Heart left ventricle (tissue), 13 donors: ENCODE measurements at regions not wholly inside any gene's neighbourhood (a gene's known extent, or its start where the extent isn't known, plus 50 kb on each side); places are given as distances from the start of the nearest gene placed in this dataset.

Experiments used
- CTCF ChIP-seq, 12 donors: fragments of 200-600 bp; sonication (generic) in 4 of 12; IDR thresholded peaks; one replicate each; pipeline versions ENCODE4 v1.5.0 to v1.8.0; 2018 to 2022; ENCODE audit warnings: antibody characterized with exemption in 12 of 12, mild to moderate bottlenecking in 5 of 12
- POLR2A ChIP-seq, 2 donors: fragments of 450-650 bp; IDR thresholded peaks; one replicate each; pipeline ENCODE4 v1.6.1; 2017; ENCODE audit warnings: antibody characterized with exemption in 2 of 2, mild to moderate bottlenecking in 2 of 2, moderate library complexity in 2 of 2
- donor health status: ischemic (EF 13 %, LVEDD 7.1; RV severe dilation, severe dysfunction).
- donor health status: DM: no; HTN: yes; CAD: no.
- donor health status: DM: no; HTN: no; CAD: no.
- donor health status: ischemic (EF 25% LVEDD 6.9; RV normal size, moderate dysfunction).
- donor health status: ischemic (EF 25% LVEDD 5.7; RV mildly dilated, moderate dysfunction).
- donor health status: ischemic (EF 35%, LVEDD 5.7; RV mildly dilated, moderate dysfunction).
- donor health status: nonischemic (EF 11% LVEDD 7.7; RV severe dilation, severe dysfunction).
- donor health status: DM: yes; HTN: yes; CAD: no.
- donor health status: PGD.
- donor health status: ischemic (EF 29% LVEDD 5.4; RV normal size, mild dysfunction).
- donor health status: nonischemic (EF 23%, LVEDD 6.1; RV moderate dilation, normal function).

GRCh38 chr5:111967463-111967862, 210.5 kb upstream of the NREP start:
- no peak for TF ChIP-seq CTCF (IDR thresholded peaks at IDR 0.05)
- TF ChIP-seq POLR2A (IDR thresholded peaks at IDR 0.05) = no peak
